Esophagus muscularis mucosa (tissue), 4 donors: ENCODE measurements at regions not wholly inside any gene's neighbourhood (a gene's known extent, or its start where the extent isn't known, plus 50 kb on each side); places are given as distances from the start of the nearest gene placed in this dataset.

Experiments
- DNase-seq: peaks from one replicate; pipeline ENCODE4 v3.0.0-alpha.2; 2017; ENCODE audit errors: extremely low spot score
- H3K27ac ChIP-seq, 4 donors: fragments of 200-600 bp; sonication (generic); replicated peaks in 1 of 4; 1 replicate in 3 of 4; 2 replicates in 1 of 4; pipeline ENCODE4 v1.5.1; 2016 to 2019; ENCODE audit warnings: mild to moderate bottlenecking in 1 of 4
- H3K27me3 ChIP-seq, 4 donors: fragments of 200-600 bp; sonication (generic); one replicate each; pipeline versions ENCODE4 v1.5.1 to v1.6.0; 2016 to 2019
- H3K36me3 ChIP-seq, 4 donors: fragments of 200-600 bp; sonication (generic); one replicate each; pipeline ENCODE4 v1.5.1; 2016 to 2019
- H3K4me1 ChIP-seq, 4 donors: fragments of 200-600 bp; sonication (generic); one replicate each; pipeline ENCODE4 v1.5.1; 2016 to 2019
- H3K4me3 ChIP-seq, 4 donors: fragments of 200-600 bp; sonication (generic); 1 replicate in 2 of 4; 2 replicates in 2 of 4; pipeline ENCODE4 v1.5.1; 2016 to 2019; ENCODE audit warnings: mild to moderate bottlenecking in 4 of 4, moderate library complexity in 1 of 4
- H3K9me3 ChIP-seq, 4 donors: fragments of 200-600 bp; sonication (generic); 1 replicate in 3 of 4; 2 replicates in 1 of 4; pipeline ENCODE4 v1.5.1; 2016 to 2019
- CTCF ChIP-seq, 3 experiments: fragments of 200-600 bp in 2 of 3; fragments of 450-650 bp in 1 of 3; sonication (generic) in 2 of 3; IDR thresholded peaks; one replicate each; pipeline ENCODE4 v1.5.1; 2017 to 2019; ENCODE audit warnings: antibody characterized with exemption in 3 of 3, mild to moderate bottlenecking in 2 of 3, moderate library complexity in 1 of 3
- EP300 ChIP-seq: sonication (generic); formaldehyde crosslinking; IDR thresholded peaks from one replicate; pipeline ENCODE4 v1.6.1; 2017; ENCODE audit warnings: antibody characterized with exemption
- POLR2A ChIP-seq: fragments of 450-650 bp; IDR thresholded peaks from one replicate; pipeline ENCODE4 v1.6.1; 2017; ENCODE audit warnings: antibody characterized with exemption, moderate library complexity, mild to moderate bottlenecking, low read depth
- POLR2AphosphoS5 ChIP-seq, 2 donors: sonication (generic); formaldehyde crosslinking; IDR thresholded peaks; one replicate each; pipeline ENCODE4 v1.6.1; 2017; ENCODE audit warnings: antibody characterized with exemption in 2 of 2
- WGBS: methylation state at CpG from one replicate; pipeline ENCODE4 v1.1.5; 2018; 5-methylcytosine and 5-hydroxymethylcytosine counted together
- intact Hi-C: fragments of 100-400 bp; cut with DNase I; formaldehyde crosslinking; loops from one replicate; pipeline ENCODE4 v1.15.1; 2023

GRCh38 chr2:236977063-236977851 is 108.4 kb upstream of the COPS8 start:
- H3K4me3 ChIP-seq: no peak overlapping the region
- peaks cover under 1 to 5% (median 2%) of the 10 kb centered on the region in 4 donors for H3K4me1 ChIP-seq
- 85% methylated on average over 11 of the region's 11 CpGs for WGBS
- peaks cover 0 to 2% (median 0%) of the 10 kb centered on the region in 4 donors for H3K9me3 ChIP-seq
- H3K27ac ChIP-seq: peak overlapping the region in 1 of 4 donors; percentile 22
- no peaks in the 10 kb centered on the region for H3K36me3 ChIP-seq
- intact Hi-C loops: no loop called here
- TF ChIP-seq CTCF (IDR thresholded peaks at IDR 0.05) (no peak), EP300 (no peak), POLR2AphosphoS5 (IDR thresholded peaks at IDR 0.05) (no peak), POLR2A (no peak)
- H3K27me3 ChIP-seq: peaks cover 0 to 26% (median 3%) of the 10 kb centered on the region in 4 donors
- no peak for DNase-seq

GRCh38 chr2:236977852-236978398 is 107.8 kb upstream of the COPS8 start:
- peaks cover 0 to 22% (median 2%) of the 10 kb centered on the region in 4 donors for H3K27me3 ChIP-seq
- H3K9me3 ChIP-seq: peaks cover 0 to 9% (median 3%) of the 10 kb centered on the region in 4 donors
- no peaks in the 10 kb centered on the region for H3K36me3 ChIP-seq
- intact Hi-C loops: no loop called here
- no peak overlapping the region for H3K4me3 ChIP-seq
- DNase-seq: no peak
- H3K27ac ChIP-seq: no peak overlapping the region
- WGBS: 92% methylated on average over 7 of the region's 7 CpGs
- no peaks in the 10 kb centered on the region for H3K4me1 ChIP-seq
- TF ChIP-seq POLR2AphosphoS5 (IDR thresholded peaks at IDR 0.05) (no peak), EP300 (no peak), CTCF (IDR thresholded peaks at IDR 0.05) (no peak), POLR2A (no peak)

- WGBS: 96% methylated on average over 3 of the region's 3 CpGs
- H3K27me3 ChIP-seq: peaks cover 0 to 22% (median 0%) of the 10 kb centered on the region in 4 donors
Observed at GRCh38 chr2:236979664-236980063, 106.0 kb upstream of the COPS8 start.

GRCh38 chr2:236980961-236981360 is 104.7 kb upstream of the COPS8 start:
- no peak overlapping the region for H3K27ac ChIP-seq
- H3K4me1 ChIP-seq: no peaks in the 10 kb centered on the region
- no peaks in the 10 kb centered on the region for H3K36me3 ChIP-seq
- H3K4me3 ChIP-seq: no peak overlapping the region
- H3K27me3 ChIP-seq: peaks cover 0 to 14% (median 0%) of the 10 kb centered on the region in 4 donors
- WGBS: 92% methylated on average over 3 of the region's 3 CpGs
- no peak for DNase-seq
- intact Hi-C loops: no loop called here
- TF ChIP-seq POLR2AphosphoS5 (IDR thresholded peaks at IDR 0.05) (no peak), CTCF (IDR thresholded peaks at IDR 0.05) (no peak), POLR2A (no peak), EP300 (no peak)
- peaks cover 0 to 18% (median 11%) of the 10 kb centered on the region in 4 donors for H3K9me3 ChIP-seq

More at GRCh38 chr2:236979664-236980063, 106.0 kb upstream of the COPS8 start:
- Histone ChIP-seq H3K4me3 (no peak overlapping the region), H3K4me1 (no peaks in the 10 kb centered on the region), H3K9me3 (peaks cover 0 to 18% (median 11%) of the 10 kb centered on the region in 4 donors), H3K27ac (no peak overlapping the region), H3K36me3 (no peaks in the 10 kb centered on the region)
- no peak for DNase-seq
- intact Hi-C loops: no loop called here
- TF ChIP-seq POLR2A (no peak), CTCF (IDR thresholded peaks at IDR 0.05) (no peak), POLR2AphosphoS5 (IDR thresholded peaks at IDR 0.05) (no peak), EP300 (no peak)
